Glomerular endothelial cell (primary cell): ENCODE measurements at regions not wholly inside any gene's neighbourhood (a gene's known extent, or its start where the extent isn't known, plus 50 kb on each side); places are given as distances from the start of the nearest gene placed in this dataset.
"Not testable (repeated sequence)": the region's sequence is repeated elsewhere in the genome, so short reads cannot be mapped to it uniquely, and the experiment has no call there.

ENCODE experiments used
- DNase-seq: peaks from one replicate; pipeline ENCODE4 v3.0.0-alpha.2; 2011; ENCODE audit warnings: low read depth, low spot score; ENCODE audit errors: extremely low read depth

- no peak for DNase-seq
These were observed 59.4 kb upstream of the ATP1B1 start for GRCh38 chr1:169047074-169047473.

- no peak for DNase-seq
These were observed 58.4 kb upstream of the ATP1B1 start for GRCh38 chr1:169048043-169048442.

- no peak for DNase-seq
These were observed 57.1 kb upstream of the ATP1B1 start for GRCh38 chr1:169049258-169049938.

- no peak for DNase-seq
These were observed 55.3 kb upstream of the ATP1B1 start for GRCh38 chr1:169051171-169051570.

- not testable (repeated sequence) for DNase-seq
These were observed 54.3 kb upstream of the ATP1B1 start for GRCh38 chr1:169052171-169052570.

GRCh38 chr1:169052727-169053126, 53.8 kb upstream of the ATP1B1 start:
- no peak for DNase-seq

GRCh38 chr1:169053196-169053595, 53.3 kb upstream of the ATP1B1 start:
- no peak for DNase-seq
